HCT116 (cell line): ENCODE measurements at regions not wholly inside any gene's neighbourhood (a gene's known extent, or its start where the extent isn't known, plus 50 kb on each side); places are given as distances from the start of the nearest gene placed in this dataset.

ENCODE experiments used
- ATAC-seq: fragments of 200-7000 bp; cut with Tn5 transposase; 2 replicates; pipeline ENCODE4 v1.9.1; 2020; ENCODE audit warnings: mild to moderate bottlenecking, moderate library complexity
- BruUV-seq: library from RNA; stranded (reverse); fragments of 400-500 nt; replicated peaks from 2 replicates; lab custom pipeline; 2021; lab: Mats Ljungman, UMichigan
- CTCF ChIA-PET: fragments of 300-600 bp; sonication (Branson Sonifier 250); formaldehyde crosslinking; loops from one replicate; lab custom pipeline; 2021; ENCODE audit warnings: antibody characterized with exemption; lab: Charles Lee
- POLR2A ChIA-PET: fragments of 300-600, 350-600 bp; sonication (Branson Sonifier 250); formaldehyde crosslinking; loops from one replicate; lab custom pipeline; 2021; ENCODE audit warnings: antibody characterized with exemption; lab: Charles Lee
- RAD21 ChIA-PET, 2 experiments: fragments of 300-600 bp; sonication (Branson Sonifier 250); formaldehyde crosslinking; loops; one replicate each; lab custom pipeline; 2023; ENCODE audit warnings: low total read pairs in 2 of 2; ENCODE audit not compliant: uncharacterized antibody in 2 of 2, unreplicated experiment in 2 of 2, low non-redundant PET in 1 of 2; lab: Charles Lee
- DNase-seq: peaks from one replicate; pipeline ENCODE4 v3.0.0-alpha.2; 2010; ENCODE audit warnings: low read depth, low spot score
- H2AFZ ChIP-seq: fragments of 200-600 bp; shearing (Covaris generic), sonication (generic); 2 replicates; pipeline ENCODE4 v1.6.1; 2017; ENCODE audit warnings: low read depth, mixed run types, mixed read lengths, antibody characterized with exemption, low read length; ENCODE audit not compliant: poor library complexity, severe bottlenecking
- H3K27ac ChIP-seq: 2 replicates; pipeline ENCODE4 v1.5.1; 2012; ENCODE audit warnings: low read depth, low read length
- H3K27me3 ChIP-seq: fragments of 200-600 bp; sonication (generic); 2 replicates; pipeline ENCODE4 v1.6.1; 2016; ENCODE audit warnings: mixed run types, low read length, mixed read lengths; ENCODE audit not compliant: insufficient read depth
- H3K36me3 ChIP-seq, 2 experiments: fragments of 200-500 bp in 1 of 2; fragments of 200-600 bp in 1 of 2; sonication (Bioruptor generic) in 1 of 2; sonication (generic) in 1 of 2; 2 replicates each; pipeline versions ENCODE4 v1.5.1 to v1.6.1; 2014 to 2016; ENCODE audit warnings: low read length in 2 of 2, inconsistent platforms in 1 of 2, mixed read lengths in 1 of 2, mixed run types in 1 of 2; ENCODE audit not compliant: insufficient read depth in 2 of 2, control insufficient read depth in 1 of 2
- H3K4me1 ChIP-seq, 2 experiments: fragments of 200-600 bp in 1 of 2; sonication (generic) in 1 of 2; 2 replicates each; pipeline versions ENCODE4 v1.5.1 to v1.6.1; 2012 to 2017; ENCODE audit warnings: low read length in 2 of 2, inconsistent platforms in 1 of 2, mild to moderate bottlenecking in 1 of 2, mixed read lengths in 1 of 2, mixed run types in 1 of 2, moderate library complexity in 1 of 2; ENCODE audit not compliant: insufficient read depth in 2 of 2, control insufficient read depth in 1 of 2
- H3K4me2 ChIP-seq: fragments of 200-600 bp; sonication (generic); 2 replicates; pipeline ENCODE4 v1.6.1; 2017; ENCODE audit warnings: mixed run types, low read length, mixed read lengths
- H3K4me3 ChIP-seq, 2 experiments: fragments of 200-600 bp in 1 of 2; sonication (generic) in 1 of 2; replicated peaks in 1 of 2; 2 replicates each; pipeline ENCODE4 v1.5.1; 2011 to 2016; ENCODE audit warnings: low read length in 2 of 2, control low read depth in 1 of 2, low read depth in 1 of 2, mild to moderate bottlenecking in 1 of 2, mixed read lengths in 1 of 2, mixed run types in 1 of 2
- H3K79me2 ChIP-seq: fragments of 200-600 bp; sonication (generic); 2 replicates; pipeline ENCODE4 v1.6.1; 2017; ENCODE audit warnings: mild to moderate bottlenecking, mixed run types, low read length, moderate library complexity, mixed read lengths; ENCODE audit not compliant: insufficient read depth
- H3K9ac ChIP-seq: fragments of 200-600 bp; sonication (generic); 2 replicates; pipeline ENCODE4 v1.6.1; 2016; ENCODE audit warnings: low read length, mixed read lengths
- H3K9me2 ChIP-seq: fragments of 200-600 bp; sonication (generic), shearing (Covaris generic); 2 replicates; pipeline ENCODE4 v1.6.1; 2017; ENCODE audit warnings: mixed run types, mild to moderate bottlenecking, moderate library complexity; ENCODE audit not compliant: insufficient read depth
- H3K9me3 ChIP-seq, 2 experiments: fragments of 200-500 bp in 1 of 2; fragments of 200-600 bp in 1 of 2; sonication (Bioruptor generic) in 1 of 2; sonication (generic) in 1 of 2; 2 replicates each; pipeline ENCODE4 v1.6.1; 2014 to 2017; ENCODE audit warnings: low read length in 2 of 2, mixed read lengths in 2 of 2, inconsistent platforms in 1 of 2, low read depth in 1 of 2, mild to moderate bottlenecking in 1 of 2, mixed run types in 1 of 2, moderate library complexity in 1 of 2; ENCODE audit not compliant: control insufficient read depth in 1 of 2, insufficient read depth in 1 of 2
- H4K20me1 ChIP-seq: fragments of 200-600 bp; sonication (generic), shearing (Covaris generic); 2 replicates; pipeline ENCODE4 v1.6.1; 2017; ENCODE audit warnings: mixed run types, mild to moderate bottlenecking, moderate library complexity; ENCODE audit not compliant: insufficient read depth
- CBX3 ChIP-seq: IDR thresholded peaks from 2 replicates; pipeline ENCODE4 v1.6.1; 2012; ENCODE audit warnings: low read depth
- CTCF ChIP-seq, 3 experiments: fragments of 200-600 bp in 1 of 3; sonication (generic) in 1 of 3; IDR thresholded peaks in 2 of 3; conservative IDR thresholded peaks in 1 of 3; 2 replicates each; pipeline ENCODE4 v1.5.1; 2012 to 2017; ENCODE audit warnings: low read depth in 2 of 3, low read length in 2 of 3, antibody characterized with exemption in 1 of 3, borderline replicate concordance in 1 of 3, control low read depth in 1 of 3, mild to moderate bottlenecking in 1 of 3, mixed read lengths in 1 of 3, mixed run types in 1 of 3, moderate library complexity in 1 of 3; ENCODE audit not compliant: insufficient read depth in 1 of 3
- EGR1 ChIP-seq: IDR thresholded peaks from 2 replicates; pipeline ENCODE4 v1.6.1; 2012; ENCODE audit warnings: low read depth
- FOSL1 ChIP-seq: IDR thresholded peaks from 2 replicates; pipeline ENCODE4 v1.6.1; 2012; ENCODE audit warnings: low read depth
- MAX ChIP-seq: IDR thresholded peaks from 2 replicates; pipeline ENCODE4 v1.6.1; 2012
- SP1 ChIP-seq: IDR thresholded peaks from 2 replicates; pipeline ENCODE4 v1.6.1; 2012; ENCODE audit warnings: low read depth
- ZFX ChIP-seq: fragments of 450-650 bp; IDR thresholded peaks from 2 replicates; pipeline ENCODE4 v1.6.1; 2017
- ZNF274 ChIP-seq: fragments of 200-500 bp; sonication (Bioruptor generic); IDR thresholded peaks from 2 replicates; pipeline ENCODE4 v1.6.1; 2014; ENCODE audit warnings: mild to moderate bottlenecking, low read depth, low read length, inconsistent platforms
- intact Hi-C: fragments of 100-400 bp; cut with micrococcal nuclease; formaldehyde crosslinking; loops from 2 replicates; pipeline ENCODE4 v1.10.0; 2022

- no peak for TF ChIP-seq CTCF (IDR thresholded peaks at IDR 0.05 in 2 of 3, conservative IDR thresholded peaks at IDR 0.05 in 1 of 3; ENCODE audit: borderline replicate concordance in 1 of 3, insufficient read depth in 1 of 3, low read depth in 2 of 3, low read length in 2 of 3)
- no peak for TF ChIP-seq EGR1
- TF ChIP-seq ZNF274: no peak
- TF ChIP-seq ZFX: no peak
- TF ChIP-seq, all 23 proteins: peak for 0
Measured at GRCh38 chr2:81513328-81513727, 1208.8 kb upstream of the LRRTM1 start (continued).

GRCh38 chr2:81505586-81505985, 1201.0 kb upstream of the LRRTM1 start:
- CTCF ChIA-PET: no interaction called here

More at GRCh38 chr2:81505586-81505985, 1201.0 kb upstream of the LRRTM1 start:
- Histone ChIP-seq H2AFZ (no peak overlapping the region), H3K79me2 (no peaks in the 10 kb centered on the region), H3K27me3 (no peaks in the 10 kb centered on the region), H3K4me3 (no peak overlapping the region), H3K36me3 (no peaks in the 10 kb centered on the region), H3K9me2 (no peaks in the 10 kb centered on the region), H3K9me3 (no peaks in the 10 kb centered on the region), H3K9ac (no peak overlapping the region), H4K20me1 (no peaks in the 10 kb centered on the region), H3K4me1 (no peaks in the 10 kb centered on the region), H3K27ac (no peak overlapping the region), H3K4me2 (no peak overlapping the region)
- BruUV-seq: no TSS peak
- ChIA-PET POLR2A (no interaction called here), RAD21 (no interaction called here)
- ATAC-seq (no peak), DNase-seq (no peak)
- TF ChIP-seq FOSL1 (no peak), SP1 (no peak), MAX (no peak), CBX3 (no peak), ZFX (no peak)
- intact Hi-C loops: no loop called here
